ENCODE measurements at regions not wholly inside any gene's neighbourhood (a gene's known extent, or its start where the extent isn't known, plus 50 kb on each side); places are given as distances from the start of the nearest gene placed in this dataset.

- Mint-ChIP-seq H3K9me3 (ENCODE audit: low read depth) (no peaks in the 10 kb centered on the region), H3K4me1 (ENCODE audit: low read depth) (no peaks in the 10 kb centered on the region), H3K36me3 (ENCODE audit: low read depth) (no peaks in the 10 kb centered on the region), H3K27ac (ENCODE audit: unreplicated experiment) (no peak overlapping the region), H3K27me3 (ENCODE audit: low read depth) (peaks cover 4% of the 10 kb centered on the region), H3K4me3 (ENCODE audit: unreplicated experiment) (no peak overlapping the region)
- no peak for DNase-seq (ENCODE audit: low spot score)
- no peak for TF ChIP-seq CTCF (IDR thresholded peaks at IDR 0.05)
Observed at GRCh38 chr18:2027756-2028155, 543.5 kb downstream of the METTL4 start.

- no peak overlapping the region for H3K4me3 Mint-ChIP-seq (ENCODE audit: unreplicated experiment)
- H3K4me1 Mint-ChIP-seq (ENCODE audit: low read depth) = no peaks in the 10 kb centered on the region
- no peak for DNase-seq (ENCODE audit: low spot score)
- H3K9me3 Mint-ChIP-seq (ENCODE audit: low read depth) = no peaks in the 10 kb centered on the region
- H3K27ac Mint-ChIP-seq (ENCODE audit: unreplicated experiment) = no peak overlapping the region
- H3K36me3 Mint-ChIP-seq (ENCODE audit: low read depth) = no peaks in the 10 kb centered on the region
- H3K27me3 Mint-ChIP-seq (ENCODE audit: low read depth) = peaks cover 4% of the 10 kb centered on the region
- no peak for TF ChIP-seq CTCF (IDR thresholded peaks at IDR 0.05)
Observed at GRCh38 chr18:2028986-2029385, 542.3 kb downstream of the METTL4 start.

GRCh38 chr18:2030647-2031046, 540.7 kb downstream of the METTL4 start:
- TF ChIP-seq CTCF (IDR thresholded peaks at IDR 0.05) = no peak
- no peaks in the 10 kb centered on the region for H3K36me3 Mint-ChIP-seq (ENCODE audit: low read depth)
- H3K4me3 Mint-ChIP-seq (ENCODE audit: unreplicated experiment) = no peak overlapping the region

GRCh38 chr18:2032036-2032435, 539.3 kb downstream of the METTL4 start:
- no peaks in the 10 kb centered on the region for H3K4me1 Mint-ChIP-seq (ENCODE audit: low read depth)
- H3K9me3 Mint-ChIP-seq (ENCODE audit: low read depth) = no peaks in the 10 kb centered on the region
- no peak overlapping the region for H3K4me3 Mint-ChIP-seq (ENCODE audit: unreplicated experiment)
- DNase-seq (ENCODE audit: low spot score) = no peak
- H3K36me3 Mint-ChIP-seq (ENCODE audit: low read depth) = no peaks in the 10 kb centered on the region
- H3K27me3 Mint-ChIP-seq (ENCODE audit: low read depth) = peaks cover 4% of the 10 kb centered on the region
- no peak overlapping the region for H3K27ac Mint-ChIP-seq (ENCODE audit: unreplicated experiment)
- TF ChIP-seq CTCF (IDR thresholded peaks at IDR 0.05) = no peak

More at GRCh38 chr18:2030647-2031046, 540.7 kb downstream of the METTL4 start:
- DNase-seq (ENCODE audit: low spot score) = no peak
- Mint-ChIP-seq H3K4me1 (ENCODE audit: low read depth) (no peaks in the 10 kb centered on the region), H3K9me3 (ENCODE audit: low read depth) (no peaks in the 10 kb centered on the region), H3K27ac (ENCODE audit: unreplicated experiment) (no peak overlapping the region), H3K27me3 (ENCODE audit: low read depth) (peaks cover 4% of the 10 kb centered on the region)

GRCh38 chr18:2035056-2035455, 536.2 kb downstream of the METTL4 start:
- no peaks in the 10 kb centered on the region for H3K36me3 Mint-ChIP-seq (ENCODE audit: low read depth)
- peaks cover under 1% of the 10 kb centered on the region for H3K9me3 Mint-ChIP-seq (ENCODE audit: low read depth)
- DNase-seq (ENCODE audit: low spot score) = no peak
- H3K27me3 Mint-ChIP-seq (ENCODE audit: low read depth) = peaks cover 4% of the 10 kb centered on the region
- no peak overlapping the region for H3K4me3 Mint-ChIP-seq (ENCODE audit: unreplicated experiment)
- no peak overlapping the region for H3K27ac Mint-ChIP-seq (ENCODE audit: unreplicated experiment)
- no peak for TF ChIP-seq CTCF (IDR thresholded peaks at IDR 0.05)
- H3K4me1 Mint-ChIP-seq (ENCODE audit: low read depth) = no peaks in the 10 kb centered on the region
